DND-41 (cell line): ENCODE measurements at regions not wholly inside any gene's neighbourhood (a gene's known extent, or its start where the extent isn't known, plus 50 kb on each side); places are given as distances from the start of the nearest gene placed in this dataset.

ENCODE experiments used
- CTCF ChIP-seq: IDR thresholded peaks from 2 replicates; pipeline ENCODE4 v1.5.1; 2012; ENCODE audit warnings: borderline replicate concordance, low read length, moderate library complexity, mild to moderate bottlenecking; ENCODE audit not compliant: poor library complexity, severe bottlenecking; ENCODE audit errors: extremely low read depth
- EZH2 ChIP-seq: IDR thresholded peaks from 3 replicates; pipeline ENCODE4 v1.6.1; 2012; ENCODE audit warnings: borderline replicate concordance, low read depth, mild to moderate bottlenecking, moderate library complexity, low read length, inconsistent platforms; ENCODE audit not compliant: severe bottlenecking

- TF ChIP-seq CTCF (no peak), EZH2 (no peak)
These were observed 110.1 kb upstream of the ATP1A1 start for GRCh38 chr1:116262995-116263385.
